Omental fat pad (tissue), 3 donors: ENCODE measurements at regions not wholly inside any gene's neighbourhood (a gene's known extent, or its start where the extent isn't known, plus 50 kb on each side); places are given as distances from the start of the nearest gene placed in this dataset.

Experiments
- ATAC-seq: fragments of 150-250 bp; one replicate; pipeline ENCODE4 v1.9.1; 2016; ENCODE audit warnings: mild to moderate bottlenecking, moderate library complexity; ENCODE audit not compliant: low FRiP score
- DNase-seq: peaks from one replicate; pipeline ENCODE4 v3.0.0-alpha.2; 2019; ENCODE audit warnings: low spot score
- CTCF ChIP-seq, 3 donors: fragments of 450-650 bp; IDR thresholded peaks; one replicate each; pipeline ENCODE4 v1.5.1; 2016 to 2017; ENCODE audit warnings: antibody characterized with exemption in 3 of 3, mild to moderate bottlenecking in 3 of 3, moderate library complexity in 2 of 3

DNA sequence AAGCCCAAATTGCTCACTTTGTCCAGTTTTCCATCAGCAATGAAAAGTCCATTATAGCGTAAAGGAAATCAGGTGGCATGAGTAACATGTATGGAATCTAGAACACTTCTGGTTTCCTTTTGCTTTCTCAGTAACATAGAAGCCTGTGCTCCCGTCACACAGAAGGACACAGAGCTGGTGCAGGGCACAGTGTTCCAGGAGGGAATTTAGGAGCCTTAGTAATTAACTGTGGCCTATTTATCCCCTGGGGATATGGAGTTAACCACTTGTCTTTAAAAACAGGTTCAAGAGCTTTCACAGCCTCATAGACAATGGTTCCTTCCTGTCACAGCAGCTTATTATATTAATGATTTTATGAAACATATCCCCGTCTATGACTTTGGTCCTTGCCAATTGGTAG lies 189.9 kb downstream of the NEBL start:
- ATAC-seq (no peak), DNase-seq (no peak)
- TF ChIP-seq CTCF (IDR thresholded peaks at IDR 0.05): no peak

DNA sequence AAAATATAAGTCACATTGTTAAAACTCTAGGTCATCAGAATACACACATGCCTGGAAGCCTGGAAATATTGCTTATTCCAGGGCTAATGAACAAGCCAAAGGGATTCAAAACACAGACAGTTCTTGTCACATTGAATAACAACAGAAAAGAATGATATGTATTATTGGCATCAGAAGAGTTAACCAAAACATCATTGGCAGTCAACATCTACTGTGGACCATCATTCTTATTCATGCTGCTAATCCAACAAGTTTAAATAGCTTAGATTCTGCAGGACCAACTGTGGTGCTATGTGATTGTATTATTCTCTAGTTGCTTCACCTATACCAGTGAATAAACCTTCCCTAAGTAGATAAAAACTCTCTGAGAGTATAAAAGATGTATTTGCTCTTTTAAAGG lies 198.3 kb downstream of the NEBL start:
- ATAC-seq: no peak
- DNase-seq: no peak
- TF ChIP-seq CTCF (IDR thresholded peaks at IDR 0.05): no peak

DNA sequence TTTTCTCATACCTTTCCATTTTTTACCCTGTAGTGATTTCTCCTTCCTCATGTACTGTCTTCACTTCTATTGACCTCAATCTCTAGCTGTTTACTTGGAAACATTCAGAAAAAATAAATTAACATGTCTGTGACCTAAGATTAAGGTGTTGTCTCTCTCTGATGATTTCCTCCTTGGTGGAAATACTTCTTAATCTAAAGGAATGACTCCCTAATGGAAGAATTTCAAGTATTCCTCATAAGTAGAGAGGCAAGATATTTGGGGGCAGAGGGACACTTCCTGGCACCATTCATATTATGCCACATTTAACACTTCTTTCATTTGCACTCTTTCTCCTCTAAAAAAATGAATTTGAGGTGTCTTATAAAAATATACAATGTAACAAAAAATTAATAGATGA lies 202.8 kb downstream of the NEBL start:
- no peak for ATAC-seq
- DNase-seq: no peak
- TF ChIP-seq CTCF (IDR thresholded peaks at IDR 0.05): no peak

- DNase-seq (no peak), ATAC-seq (no peak)
- TF ChIP-seq CTCF (IDR thresholded peaks at IDR 0.05): no peak
These were observed 208.1 kb downstream of the NEBL start for GRCh38 chr10:20688797-20689544.

GRCh38 chr10:20686015-20686635 lies 211.0 kb downstream of the NEBL start:
- TF ChIP-seq CTCF (IDR thresholded peaks at IDR 0.05): no peak
- DNase-seq (no peak), ATAC-seq (no peak)

DNA sequence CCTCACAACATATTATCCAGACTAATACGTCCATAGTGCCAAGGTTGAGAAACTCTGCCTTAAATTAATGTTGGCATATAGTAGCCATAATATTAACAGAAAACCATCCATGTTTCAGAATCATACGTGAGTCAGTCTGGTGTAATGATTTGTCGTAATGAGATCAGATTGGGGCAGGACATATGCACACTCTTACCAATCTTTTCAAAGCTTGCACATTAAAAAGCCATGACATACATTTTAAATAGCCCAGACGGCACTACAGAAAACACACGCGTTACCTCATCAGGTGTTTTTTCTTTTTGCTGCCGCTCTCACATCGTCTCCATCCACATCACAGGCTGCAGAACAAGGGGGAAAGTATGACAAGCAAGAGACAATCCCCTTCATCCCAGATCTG lies 211.6 kb downstream of the NEBL start:
- no peak for DNase-seq
- no peak for TF ChIP-seq CTCF (IDR thresholded peaks at IDR 0.05)
- ATAC-seq: no peak

DNA sequence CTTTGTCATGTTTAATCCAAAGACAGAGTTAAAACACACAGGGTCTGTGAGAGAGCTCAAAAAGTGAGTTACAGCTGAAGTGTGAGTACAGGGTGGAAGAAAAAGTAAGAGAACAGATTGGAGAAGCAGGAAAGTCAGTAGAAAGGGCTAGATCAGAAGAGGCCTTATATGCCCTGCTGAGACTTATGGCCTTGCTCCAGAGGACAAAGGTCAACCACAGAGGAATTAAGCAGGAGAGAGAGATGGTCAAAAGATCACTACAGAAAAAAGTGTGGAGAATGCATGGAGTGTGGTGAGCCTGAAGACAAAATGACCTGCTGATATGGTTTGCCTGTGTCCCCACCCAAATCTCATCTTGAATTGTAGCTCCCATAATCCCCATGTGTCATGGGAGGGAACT lies 213.8 kb downstream of the NEBL start:
- no peak for ATAC-seq
- no peak for TF ChIP-seq CTCF (IDR thresholded peaks at IDR 0.05)
- DNase-seq: no peak
